HG03108 (cell line): ENCODE measurements at regions not wholly inside any gene's neighbourhood (a gene's known extent, or its start where the extent isn't known, plus 50 kb on each side); places are given as distances from the start of the nearest gene placed in this dataset.
"Not testable (repeated sequence)": the region's sequence is repeated elsewhere in the genome, so short reads cannot be mapped to it uniquely, and the experiment has no call there.

Experiments
- ATAC-seq: cut with Tn5 transposase; IDR thresholded peaks from one replicate; pipeline ENCODE4 v1.9.1; 2021; ENCODE audit warnings: moderate library complexity; ENCODE audit not compliant: unreplicated experiment

DNA sequence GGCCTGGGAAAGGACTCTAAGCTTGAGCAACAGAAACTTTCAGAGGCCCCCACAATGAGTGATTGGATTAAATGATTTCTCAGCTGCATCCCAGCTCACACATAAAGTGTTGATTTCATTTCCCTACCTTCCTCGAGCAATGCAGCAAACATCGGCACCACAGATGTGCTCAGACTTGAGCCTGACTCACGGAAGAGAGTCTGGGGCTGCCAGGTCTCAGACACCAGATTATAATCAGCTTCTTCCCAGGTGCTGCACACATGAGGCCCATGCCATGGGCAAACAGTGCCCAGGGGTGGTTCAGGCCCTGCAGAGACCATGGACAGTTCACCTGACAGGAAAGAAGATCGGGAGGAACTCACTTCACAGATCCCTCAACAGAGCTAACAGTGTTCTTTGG is 226.6 kb upstream of the TENM4 start:
- ATAC-seq: no peak

DNA sequence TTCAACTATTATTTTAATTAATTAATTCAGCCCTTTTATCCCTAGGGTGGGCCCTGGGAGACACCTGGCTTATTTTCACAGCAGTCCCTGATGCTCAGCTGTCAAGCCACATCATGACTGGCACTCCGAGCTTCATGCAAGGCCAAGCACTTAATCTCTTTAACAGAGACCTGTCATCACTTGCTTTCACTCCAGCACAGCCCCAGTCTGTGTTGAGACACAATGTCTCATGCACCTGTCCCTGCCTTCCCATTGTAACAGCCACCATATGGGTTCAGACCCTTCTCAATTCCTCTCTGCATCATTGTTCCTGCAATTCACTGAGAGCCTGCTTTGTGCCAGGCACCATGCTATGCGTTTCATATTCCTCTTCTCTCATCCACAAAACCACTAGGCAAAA is 222.2 kb upstream of the TENM4 start:
- ATAC-seq: no peak

DNA sequence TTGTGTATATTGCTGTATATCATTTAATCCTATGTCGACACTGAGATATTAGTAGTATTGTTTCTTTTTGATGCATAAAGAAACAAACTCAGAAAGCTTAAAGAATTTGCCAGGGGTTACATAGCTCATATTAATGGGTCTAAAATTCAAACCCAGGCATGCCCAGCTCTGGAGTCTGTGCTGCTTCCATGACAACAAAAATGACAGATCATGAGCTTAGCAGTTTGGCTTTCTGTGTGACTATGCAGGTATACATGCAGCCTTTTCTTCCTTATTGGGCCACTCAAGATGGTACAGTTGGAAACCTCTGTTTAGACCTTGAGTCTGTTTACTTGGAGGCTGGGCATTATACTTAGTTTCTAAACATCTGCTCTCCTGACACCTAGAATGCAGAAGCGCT is 220.5 kb upstream of the TENM4 start:
- no peak for ATAC-seq

- no peak for ATAC-seq
These were observed 208.1 kb upstream of the TENM4 start for GRCh38 chr11:79648766-79649520.

- no peak for ATAC-seq
These were observed 196.4 kb upstream of the TENM4 start for GRCh38 chr11:79637219-79637618.

DNA sequence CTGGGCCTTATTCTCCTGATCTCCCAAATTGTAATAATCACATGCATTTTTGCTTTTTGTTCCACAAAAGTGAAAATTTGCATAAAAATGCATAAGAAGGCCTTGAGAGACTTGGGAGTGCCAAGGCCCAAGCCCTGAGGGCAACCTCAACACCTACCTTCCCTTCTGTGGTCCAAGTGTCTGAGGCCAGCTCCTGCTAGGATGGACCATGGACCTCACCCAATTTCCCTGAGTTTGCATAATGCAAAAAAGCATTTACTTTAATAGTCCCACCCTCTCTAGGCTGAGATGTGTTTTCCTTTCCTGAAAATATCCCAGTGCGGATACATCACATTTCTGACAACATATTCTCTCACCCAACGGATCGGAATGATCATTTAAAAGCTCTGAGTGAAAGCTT is 194.1 kb upstream of the TENM4 start:
- no peak for ATAC-seq

GRCh38 chr11:79627281-79627680 is 186.5 kb upstream of the TENM4 start:
- no peak for ATAC-seq

GRCh38 chr11:79626135-79627075 is 185.6 kb upstream of the TENM4 start:
- no peak for ATAC-seq

GRCh38 chr11:79623375-79623774 is 182.5 kb upstream of the TENM4 start:
- no peak for ATAC-seq

- no peak for ATAC-seq
These were observed 176.7 kb upstream of the TENM4 start for GRCh38 chr11:79617561-79617960.

GRCh38 chr11:79616392-79616851 is 175.6 kb upstream of the TENM4 start:
- ATAC-seq: no peak

- no peak for ATAC-seq
These were observed 174.6 kb upstream of the TENM4 start for GRCh38 chr11:79615425-79615824.

DNA sequence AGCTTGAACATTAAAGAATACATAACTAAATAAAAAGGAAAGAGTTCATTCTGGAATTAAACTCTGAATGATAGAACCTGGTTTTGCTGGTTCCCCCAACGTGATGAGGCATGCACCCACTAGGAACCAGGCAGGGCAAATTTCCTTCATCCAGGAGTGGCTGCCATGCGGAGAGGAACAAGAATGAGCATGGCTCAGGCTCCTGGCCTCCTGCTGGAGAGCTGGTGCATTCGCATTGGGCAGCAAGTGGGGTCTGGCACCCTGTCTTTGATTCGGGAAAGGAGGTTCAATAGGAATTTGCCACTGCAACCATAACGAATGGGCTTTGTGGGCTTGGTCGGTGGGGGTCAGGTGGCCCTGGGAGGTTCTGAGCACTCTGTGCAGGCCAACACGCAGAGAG is 169.8 kb upstream of the TENM4 start:
- no peak for ATAC-seq

DNA sequence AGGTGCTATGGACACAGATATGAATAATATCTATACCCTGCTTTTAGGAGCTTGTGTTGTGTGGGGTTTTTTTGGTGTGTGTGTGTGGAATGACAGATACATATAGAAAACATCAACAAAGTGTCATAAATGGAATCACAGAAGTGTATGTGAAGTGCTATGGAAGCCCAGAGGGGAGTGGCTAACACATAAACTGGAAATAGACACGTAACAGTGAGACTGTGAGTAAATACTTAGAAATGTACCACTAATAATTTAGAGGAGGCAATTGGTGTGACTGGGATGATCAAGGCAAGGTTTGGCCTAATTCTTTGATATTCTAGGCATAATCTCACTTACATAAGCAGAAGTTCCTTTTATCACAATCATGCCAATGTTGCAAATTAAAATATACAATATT is 169.3 kb upstream of the TENM4 start:
- no peak for ATAC-seq

- no peak for ATAC-seq
These were observed 168.7 kb upstream of the TENM4 start for GRCh38 chr11:79609511-79609910.

- ATAC-seq: not testable (repeated sequence)
These were observed 165.6 kb upstream of the TENM4 start for GRCh38 chr11:79606461-79606860.

- no peak for ATAC-seq
These were observed 159.9 kb upstream of the TENM4 start for GRCh38 chr11:79600711-79601110.

- no peak for ATAC-seq
These were observed 154.0 kb upstream of the TENM4 start for GRCh38 chr11:79594834-79595233.

DNA sequence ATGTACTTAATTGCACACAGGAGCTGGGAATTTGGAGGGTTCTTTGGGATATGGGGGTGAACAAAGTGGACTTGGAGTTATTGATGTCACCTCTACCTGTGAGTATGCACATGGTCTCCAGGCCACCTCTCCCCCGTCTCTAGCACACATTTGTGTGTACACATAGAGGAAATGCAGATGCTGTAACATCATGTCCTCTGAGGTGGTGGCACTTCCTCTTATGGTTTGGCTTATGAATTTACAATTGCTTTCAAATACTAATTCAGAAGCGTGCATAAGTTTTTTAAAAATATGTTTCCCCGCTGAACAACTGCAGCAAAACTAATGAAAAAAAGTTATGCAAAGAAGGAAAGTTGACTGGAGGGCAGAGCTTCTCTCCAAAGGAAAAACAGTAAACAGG is 152.0 kb upstream of the TENM4 start:
- no peak for ATAC-seq

DNA sequence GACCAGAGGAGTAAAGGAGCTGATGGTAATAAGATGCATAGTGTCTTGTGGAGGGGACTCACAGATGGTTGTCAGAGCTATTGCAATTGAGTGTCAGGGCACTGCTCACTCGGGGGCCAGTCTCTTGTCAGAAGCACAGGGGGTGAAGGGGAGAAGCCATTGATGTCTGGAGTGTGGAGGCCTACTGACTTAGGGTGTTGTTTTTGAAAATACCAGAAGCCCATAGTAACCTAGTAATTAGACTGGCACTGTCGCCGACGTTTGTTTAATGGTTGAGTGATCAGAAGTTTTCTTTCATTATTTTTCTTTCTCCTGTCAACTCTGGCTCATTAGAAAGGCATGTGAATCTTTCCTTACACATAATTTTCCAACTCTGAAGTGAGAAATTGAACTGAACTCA is 151.6 kb upstream of the TENM4 start:
- no peak for ATAC-seq

GRCh38 chr11:79582434-79582833 is 141.6 kb upstream of the TENM4 start:
- no peak for ATAC-seq

GRCh38 chr11:79579063-79579462 is 138.2 kb upstream of the TENM4 start:
- ATAC-seq: no peak
